NT2/D1 (cell line): ENCODE measurements at regions not wholly inside any gene's neighbourhood (a gene's known extent, or its start where the extent isn't known, plus 50 kb on each side); places are given as distances from the start of the nearest gene placed in this dataset.

Source experiments
- SUZ12 ChIP-seq: IDR thresholded peaks from 2 replicates; pipeline ENCODE4 v1.6.1; 2011; ENCODE audit not compliant: insufficient read length, insufficient read depth; ENCODE audit errors: extremely low read depth
- ZNF274 ChIP-seq: IDR thresholded peaks from 2 replicates; pipeline ENCODE4 v1.6.1; 2011; ENCODE audit warnings: mild to moderate bottlenecking, low read depth, low read length

- TF ChIP-seq SUZ12 (no peak), ZNF274 (no peak)
Observed at GRCh38 chr9:116027511-116027910, 126.1 kb upstream of the PAPPA start.
